Neural progenitor cell (in vitro differentiated cells): ENCODE measurements at regions not wholly inside any gene's neighbourhood (a gene's known extent, or its start where the extent isn't known, plus 50 kb on each side); places are given as distances from the start of the nearest gene placed in this dataset.

Experiments
- CTCF ChIP-seq: fragments of 200-600 bp; sonication (generic); IDR thresholded peaks from 2 replicates; pipeline ENCODE4 v1.5.1; 2017; ENCODE audit warnings: antibody characterized with exemption, mild to moderate bottlenecking
- EZH2 ChIP-seq: fragments of 200-600 bp; sonication (generic); IDR thresholded peaks from 2 replicates; pipeline ENCODE4 v1.6.1; 2017; ENCODE audit warnings: antibody characterized with exemption, mild to moderate bottlenecking, moderate library complexity
- EZH2phosphoT487 ChIP-seq: fragments of 200-600 bp; sonication (generic); IDR thresholded peaks from 2 replicates; pipeline ENCODE4 v1.6.1; 2017; ENCODE audit warnings: antibody characterized with exemption

DNA sequence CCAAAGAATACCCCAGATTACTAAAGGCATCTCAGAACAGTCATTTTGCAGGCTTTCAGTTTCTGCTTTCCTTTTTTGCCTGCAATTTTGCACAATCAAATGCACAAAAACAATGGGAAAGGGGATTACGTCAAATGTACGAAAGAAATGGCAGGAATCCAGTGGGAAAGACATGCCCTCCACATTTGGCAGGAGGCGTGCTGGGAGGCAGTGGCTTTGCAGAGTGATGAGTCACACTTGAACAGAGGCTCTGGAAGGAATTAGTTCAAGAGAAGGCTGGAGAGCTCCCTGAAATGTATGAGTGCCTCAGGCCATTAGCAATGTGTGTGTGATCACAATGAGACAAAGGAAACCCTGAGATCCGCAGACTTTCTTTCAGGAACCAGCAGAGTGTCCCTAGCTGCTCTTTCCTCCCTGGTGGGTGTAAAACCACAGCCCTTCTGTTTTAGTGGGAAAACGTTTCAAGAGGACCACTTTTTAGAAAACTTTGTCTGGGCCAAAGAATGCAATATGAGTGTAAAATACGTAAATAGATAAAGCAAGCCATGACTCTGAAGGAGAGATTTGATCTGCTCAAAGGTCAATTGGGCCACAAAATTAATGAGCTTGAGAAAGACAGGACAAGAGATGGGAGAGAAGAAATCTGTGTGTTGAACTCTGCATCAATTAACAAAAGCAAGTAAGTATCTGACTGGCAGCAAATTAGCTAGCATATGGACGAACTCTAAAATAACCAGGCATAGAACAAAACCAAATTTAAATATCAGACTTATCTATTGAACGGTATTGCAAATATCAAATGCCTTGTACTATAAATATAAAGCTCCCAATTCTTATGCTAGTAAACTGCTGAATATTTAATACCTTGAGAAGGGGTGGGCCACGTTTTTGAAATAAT is 155.4 kb upstream of the PDE3A start:
- no peak for TF ChIP-seq EZH2phosphoT487
- no peak for TF ChIP-seq CTCF
- TF ChIP-seq EZH2 = no peak
